H1 (cell line): ENCODE measurements at regions not wholly inside any gene's neighbourhood (a gene's known extent, or its start where the extent isn't known, plus 50 kb on each side); places are given as distances from the start of the nearest gene placed in this dataset.

Source experiments
- CHD1 ChIP-seq: IDR thresholded peaks from 2 replicates; pipeline ENCODE4 v1.6.1; 2012; ENCODE audit warnings: low read depth, low read length, improper control_type of control experiment
- CTCF ChIP-seq, 3 experiments: IDR thresholded peaks; 1 replicate in 2 of 3; 2 replicates in 1 of 3; pipeline versions ENCODE4 v1.5.1 to v1.6.1; 2011; ENCODE audit warnings: low read length in 3 of 3, mild to moderate bottlenecking in 3 of 3, inconsistent platforms in 2 of 3, low read depth in 1 of 3, moderate library complexity in 1 of 3; ENCODE audit not compliant: insufficient read depth in 1 of 3; ENCODE audit errors: control extremely low read depth in 1 of 3

GRCh38 chr20:48352042-48352441 is 475.8 kb downstream of the PREX1 start:
- TF ChIP-seq CTCF (IDR thresholded peaks at IDR 0.05; ENCODE audit: control extremely low read depth in 1 of 3, insufficient read depth in 1 of 3, low read depth in 1 of 3, low read length in 3 of 3): no peak
- no peak for TF ChIP-seq CHD1
